Neural cell (in vitro differentiated cells): ENCODE measurements at regions not wholly inside any gene's neighbourhood (a gene's known extent, or its start where the extent isn't known, plus 50 kb on each side); places are given as distances from the start of the nearest gene placed in this dataset.

Experiments
- CTCF ChIP-seq: fragments of 450-650 bp; IDR thresholded peaks from 2 replicates; pipeline ENCODE4 v1.5.1; 2014; ENCODE audit warnings: antibody characterized with exemption, mild to moderate bottlenecking, moderate library complexity; ENCODE audit not compliant: poor library complexity, severe bottlenecking
- EP300 ChIP-seq: fragments of 450-650 bp; conservative IDR thresholded peaks from 2 replicates; pipeline ENCODE4 v1.6.1; 2014; ENCODE audit warnings: antibody characterized with exemption, mild to moderate bottlenecking, moderate library complexity; ENCODE audit not compliant: poor library complexity, severe bottlenecking
- EZH2 ChIP-seq: fragments of 200-600, 300-800 bp; shearing (Covaris generic), sonication (generic); IDR thresholded peaks from 2 replicates; pipeline ENCODE4 v1.6.1; 2014; ENCODE audit warnings: antibody characterized with exemption, low read length, borderline replicate concordance, mild to moderate bottlenecking; ENCODE audit not compliant: insufficient read depth, poor library complexity, severe bottlenecking

- TF ChIP-seq EZH2 (no peak), CTCF (no peak), EP300 (no peak)
Measured at GRCh38 chr4:106718548-106718947, 317.6 kb downstream of the DKK2 start.
